K562 (cell line): ENCODE measurements at regions not wholly inside any gene's neighbourhood (a gene's known extent, or its start where the extent isn't known, plus 50 kb on each side); places are given as distances from the start of the nearest gene placed in this dataset.

Source experiments
- CREB5 ChIP-seq: fragments of 250-450 bp; sonication (Bioruptor Pico); IDR thresholded peaks from 2 replicates; pipeline ENCODE4 v1.5.0; 2020; ENCODE audit warnings: mild to moderate bottlenecking
- CTCF ChIP-seq, 3 experiments: IDR thresholded peaks in 2 of 3; conservative IDR thresholded peaks in 1 of 3; 2 replicates each; pipeline ENCODE4 v1.5.1; 2011 to 2012; ENCODE audit warnings: low read length in 3 of 3, mild to moderate bottlenecking in 3 of 3, control low read depth in 2 of 3, improper control_type of control experiment in 1 of 3, inconsistent platforms in 1 of 3, low read depth in 1 of 3, mixed read lengths in 1 of 3, moderate library complexity in 1 of 3; ENCODE audit not compliant: insufficient read depth in 2 of 3
- HMG20A ChIP-seq: fragments of 450-650 bp; formaldehyde crosslinking; conservative IDR thresholded peaks from 2 replicates; pipeline ENCODE4 v1.4.0; 2020; ENCODE audit warnings: mild to moderate bottlenecking, mixed read lengths
- IRF1 ChIP-seq: sonication (generic); formaldehyde crosslinking; IDR thresholded peaks from 2 replicates; pipeline ENCODE4 v1.8.0; 2022; ENCODE audit warnings: missing genetic modification reagents, mild to moderate bottlenecking, borderline replicate concordance
- NFIX ChIP-seq: fragments of 250-450 bp; sonication (Bioruptor Pico); IDR thresholded peaks from 2 replicates; pipeline ENCODE4 v1.4.0; 2020; ENCODE audit warnings: low read depth, mild to moderate bottlenecking, moderate library complexity
- POLR2AphosphoS5 ChIP-seq: IDR thresholded peaks from 2 replicates; pipeline ENCODE4 v1.6.1; 2011; ENCODE audit warnings: mild to moderate bottlenecking, low read depth, low read length, moderate library complexity; ENCODE audit not compliant: control insufficient read depth, insufficient read depth
- RAD21 ChIP-seq, 2 experiments: fragments of 250-450 bp in 1 of 2; fragments of 450-650 bp in 1 of 2; sonication (Bioruptor Pico) in 1 of 2; formaldehyde crosslinking in 1 of 2; IDR thresholded peaks in 1 of 2; conservative IDR thresholded peaks in 1 of 2; 2 replicates each; pipeline versions ENCODE4 v1.4.0 to v1.8.0; 2020 to 2022; ENCODE audit warnings: mild to moderate bottlenecking in 2 of 2, moderate library complexity in 1 of 2
- TAF1 ChIP-seq: IDR thresholded peaks from 2 replicates; pipeline ENCODE4 v1.6.1; 2011; ENCODE audit warnings: mild to moderate bottlenecking, low read length, moderate library complexity; ENCODE audit not compliant: insufficient read depth, control insufficient read depth, severe bottlenecking; ENCODE audit errors: extremely low read depth

- TF ChIP-seq CTCF (IDR thresholded peaks at IDR 0.05 in 2 of 3, conservative IDR thresholded peaks at IDR 0.05 in 1 of 3; ENCODE audit: insufficient read depth in 2 of 3, low read depth in 1 of 3, low read length in 3 of 3), result no peak
- no peak for TF ChIP-seq HMG20A
- no peak for TF ChIP-seq RAD21 (CRISPR knock-in tag; conservative IDR thresholded peaks at IDR 0.05 in 1 of 2, IDR thresholded peaks at IDR 0.05 in 1 of 2)
- TF ChIP-seq POLR2AphosphoS5, result no peak
- TF ChIP-seq NFIX (CRISPR knock-in tag), result no peak
- no peak for TF ChIP-seq CREB5 (CRISPR knock-in tag)
- TF ChIP-seq IRF1 (CRISPR knock-in tag), result no peak
- TF ChIP-seq TAF1, result no peak
Observed at GRCh38 chr2:150860301-150860700, 372.8 kb upstream of the RND3 start.
